SK-N-SH (cell line): ENCODE measurements at regions not wholly inside any gene's neighbourhood (a gene's known extent, or its start where the extent isn't known, plus 50 kb on each side); places are given as distances from the start of the nearest gene placed in this dataset.
"Not testable (repeated sequence)": the region's sequence is repeated elsewhere in the genome, so short reads cannot be mapped to it uniquely, and the experiment has no call there.

Experiments
- CHD2 ChIP-seq: fragments of 150-350 bp; IDR thresholded peaks from 2 replicates; pipeline ENCODE4 v1.6.1; 2018; ENCODE audit warnings: low read length; ENCODE audit not compliant: partially characterized antibody
- EP300 ChIP-seq, 2 experiments: IDR thresholded peaks; 2 replicates each; pipeline versions ENCODE4 v1.4.0 to v1.6.1; 2012; ENCODE audit warnings: borderline replicate concordance in 1 of 2, low read depth in 1 of 2, low read length in 1 of 2
- JUND ChIP-seq: IDR thresholded peaks from 2 replicates; pipeline ENCODE4 v1.4.0; 2012
- POLR2AphosphoS5 ChIP-seq: IDR thresholded peaks from 2 replicates; pipeline ENCODE4 v1.6.1; 2012; ENCODE audit warnings: low read depth, low read length
- TAF1 ChIP-seq: IDR thresholded peaks from 2 replicates; pipeline ENCODE4 v1.6.1; 2012; ENCODE audit warnings: low read depth, mild to moderate bottlenecking, low read length, moderate library complexity, borderline replicate concordance
- TCF12 ChIP-seq: IDR thresholded peaks from 2 replicates; pipeline ENCODE4 v1.4.0; 2012
- TF ChIP-seq, protein P1 (sequence below): fragments of 200-600 bp; sonication (generic); IDR thresholded peaks from 2 replicates; pipeline ENCODE4 v1.6.1; 2017; ENCODE audit warnings: antibody characterized with exemption, mild to moderate bottlenecking, moderate library complexity
- TF ChIP-seq, protein P2 (sequence below): fragments of 150-350 bp; IDR thresholded peaks from 2 replicates; pipeline ENCODE4 v1.6.1; 2017; ENCODE audit warnings: antibody characterized with exemption, low read length, low read depth, borderline replicate concordance

DNA sequence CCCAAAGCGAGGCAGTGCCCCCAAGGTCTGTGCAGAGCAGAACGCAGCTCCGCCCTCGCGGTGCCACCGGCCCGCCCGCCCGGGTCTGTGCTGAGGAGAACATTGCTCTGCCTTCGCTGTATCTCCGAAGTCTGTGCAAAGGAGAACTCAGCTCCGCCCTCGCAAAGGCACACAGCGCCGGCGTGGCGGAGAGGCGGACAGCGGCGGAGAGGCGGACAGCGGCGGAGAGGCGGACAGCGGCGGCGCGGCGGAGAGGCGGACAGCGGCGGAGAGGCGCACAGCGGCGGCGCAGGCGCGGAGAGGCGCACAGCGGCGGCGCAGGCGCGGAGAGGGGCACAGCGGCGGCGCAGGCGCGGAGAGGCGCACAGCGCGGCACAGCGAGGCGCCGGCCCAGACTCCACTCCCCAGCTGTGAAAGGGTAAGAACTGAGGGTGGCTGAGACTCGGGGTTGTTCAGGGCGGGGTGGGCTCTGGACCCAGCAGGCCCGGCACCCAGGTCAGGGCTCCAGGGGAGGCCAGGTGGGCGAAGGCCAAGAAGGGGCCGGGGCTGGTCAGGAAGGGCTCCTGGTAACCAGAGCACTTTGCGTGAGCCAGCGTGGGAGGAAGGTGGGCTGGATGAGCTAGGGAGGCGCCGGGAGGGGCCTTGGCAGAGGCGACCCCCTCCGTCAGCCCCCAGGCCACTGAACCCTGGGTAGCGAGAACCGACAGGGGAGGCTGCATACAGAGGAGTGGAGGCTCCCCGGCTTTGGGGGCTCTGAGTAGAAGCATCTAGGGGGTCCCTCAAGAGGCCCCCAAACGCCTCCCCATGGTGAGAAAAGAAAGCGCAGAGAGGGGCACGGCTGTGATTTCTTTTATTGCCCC lies 53.4 kb downstream of the VPREB1 start:
- TF ChIP-seq, protein P1, sequence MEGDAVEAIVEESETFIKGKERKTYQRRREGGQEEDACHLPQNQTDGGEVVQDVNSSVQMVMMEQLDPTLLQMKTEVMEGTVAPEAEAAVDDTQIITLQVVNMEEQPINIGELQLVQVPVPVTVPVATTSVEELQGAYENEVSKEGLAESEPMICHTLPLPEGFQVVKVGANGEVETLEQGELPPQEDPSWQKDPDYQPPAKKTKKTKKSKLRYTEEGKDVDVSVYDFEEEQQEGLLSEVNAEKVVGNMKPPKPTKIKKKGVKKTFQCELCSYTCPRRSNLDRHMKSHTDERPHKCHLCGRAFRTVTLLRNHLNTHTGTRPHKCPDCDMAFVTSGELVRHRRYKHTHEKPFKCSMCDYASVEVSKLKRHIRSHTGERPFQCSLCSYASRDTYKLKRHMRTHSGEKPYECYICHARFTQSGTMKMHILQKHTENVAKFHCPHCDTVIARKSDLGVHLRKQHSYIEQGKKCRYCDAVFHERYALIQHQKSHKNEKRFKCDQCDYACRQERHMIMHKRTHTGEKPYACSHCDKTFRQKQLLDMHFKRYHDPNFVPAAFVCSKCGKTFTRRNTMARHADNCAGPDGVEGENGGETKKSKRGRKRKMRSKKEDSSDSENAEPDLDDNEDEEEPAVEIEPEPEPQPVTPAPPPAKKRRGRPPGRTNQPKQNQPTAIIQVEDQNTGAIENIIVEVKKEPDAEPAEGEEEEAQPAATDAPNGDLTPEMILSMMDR, result peak; percentile 62
- not testable (repeated sequence) for TF ChIP-seq JUND; EP300 (IDR thresholded peaks at IDR 0.05; ENCODE audit: borderline replicate concordance in 1 of 2, low read depth in 1 of 2, low read length in 1 of 2); CHD2; TCF12; TAF1
- TF ChIP-seq POLR2AphosphoS5, result peak; percentile 37; the same call in 1 of the 2 replicates
- TF ChIP-seq, protein P2, sequence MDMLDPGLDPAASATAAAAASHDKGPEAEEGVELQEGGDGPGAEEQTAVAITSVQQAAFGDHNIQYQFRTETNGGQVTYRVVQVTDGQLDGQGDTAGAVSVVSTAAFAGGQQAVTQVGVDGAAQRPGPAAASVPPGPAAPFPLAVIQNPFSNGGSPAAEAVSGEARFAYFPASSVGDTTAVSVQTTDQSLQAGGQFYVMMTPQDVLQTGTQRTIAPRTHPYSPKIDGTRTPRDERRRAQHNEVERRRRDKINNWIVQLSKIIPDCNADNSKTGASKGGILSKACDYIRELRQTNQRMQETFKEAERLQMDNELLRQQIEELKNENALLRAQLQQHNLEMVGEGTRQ, result not testable (repeated sequence)
